ENCODE measurements at regions not wholly inside any gene's neighbourhood (a gene's known extent, or its start where the extent isn't known, plus 50 kb on each side); places are given as distances from the start of the nearest gene placed in this dataset.
"Not testable (repeated sequence)": the region's sequence is repeated elsewhere in the genome, so short reads cannot be mapped to it uniquely, and the experiment has no call there.

- H3K27ac Mint-ChIP-seq (ENCODE audit: unreplicated experiment); H3K9me3 Mint-ChIP-seq (ENCODE audit: unreplicated experiment); DNase-seq (ENCODE audit: low read depth); H2AFZ ChIP-seq (ENCODE audit: low read depth, low read length); H3K27me3 Mint-ChIP-seq (ENCODE audit: low read depth, unreplicated experiment); H4K20me1 ChIP-seq (ENCODE audit: insufficient read depth, low read length); H3K36me3 Mint-ChIP-seq (ENCODE audit: low read depth, unreplicated experiment); H3K9me3 ChIP-seq (ENCODE audit: insufficient read depth, low read depth, low read length); H3K4me2 ChIP-seq (ENCODE audit: low read length); H3K4me1 Mint-ChIP-seq (ENCODE audit: low read depth, unreplicated experiment); H3K4me1 ChIP-seq (ENCODE audit: insufficient read depth, low read length); H3K36me3 ChIP-seq (ENCODE audit: insufficient read depth, low read length); H3K4me3 ChIP-seq (ENCODE audit: insufficient read depth, low read depth, low read length); FAIRE-seq; H3K4me3 Mint-ChIP-seq (ENCODE audit: unreplicated experiment); H3K27me3 ChIP-seq (ENCODE audit: insufficient read depth, low read length); H3K79me2 ChIP-seq (ENCODE audit: insufficient read depth, low read length); H3K9ac ChIP-seq (ENCODE audit: low read length); H3K27ac ChIP-seq (ENCODE audit: low read depth, low read length): not testable (repeated sequence)
These were observed 68.7 kb downstream of the PRKAB2 start for GRCh38 chr1:147103416-147104155.

- no peak overlapping the region for H3K27ac Mint-ChIP-seq (ENCODE audit: unreplicated experiment)
- FAIRE-seq (no peak), DNase-seq (ENCODE audit: low read depth) (no peak)
- H3K79me2 ChIP-seq (ENCODE audit: insufficient read depth, low read length) = no peaks in the 10 kb centered on the region
- H3K4me1 ChIP-seq (ENCODE audit: insufficient read depth, low read length) = no peaks in the 10 kb centered on the region
- H3K4me3 Mint-ChIP-seq (ENCODE audit: unreplicated experiment) = no peak overlapping the region
- no peaks in the 10 kb centered on the region for H4K20me1 ChIP-seq (ENCODE audit: insufficient read depth, low read length)
- no peaks in the 10 kb centered on the region for H3K27me3 ChIP-seq (ENCODE audit: insufficient read depth, low read length)
- no peak overlapping the region for H3K9ac ChIP-seq (ENCODE audit: low read length)
- H3K9me3 ChIP-seq (ENCODE audit: insufficient read depth, low read depth, low read length) = no peaks in the 10 kb centered on the region
- H2AFZ ChIP-seq (ENCODE audit: low read depth, low read length) = no peak overlapping the region
- no peak overlapping the region for H3K4me3 ChIP-seq (ENCODE audit: insufficient read depth, low read depth, low read length)
- H3K36me3 ChIP-seq (ENCODE audit: insufficient read depth, low read length) = no peaks in the 10 kb centered on the region
- no peak overlapping the region for H3K27ac ChIP-seq (ENCODE audit: low read depth, low read length)
- H3K9me3 Mint-ChIP-seq (ENCODE audit: unreplicated experiment) = peaks cover 3% of the 10 kb centered on the region
- no peaks in the 10 kb centered on the region for H3K36me3 Mint-ChIP-seq (ENCODE audit: low read depth, unreplicated experiment)
- TF ChIP-seq EZH2 (IDR thresholded peaks at IDR 0.05; ENCODE audit: insufficient read depth, low read length) = no peak
- no peak for TF ChIP-seq CTCF (IDR thresholded peaks at IDR 0.05; ENCODE audit: insufficient read depth, low read depth, low read length)
- no peaks in the 10 kb centered on the region for H3K4me1 Mint-ChIP-seq (ENCODE audit: low read depth, unreplicated experiment)
- H3K4me2 ChIP-seq (ENCODE audit: low read length) = no peak overlapping the region
- H3K27me3 Mint-ChIP-seq (ENCODE audit: low read depth, unreplicated experiment) = no peaks in the 10 kb centered on the region
These were observed 73.1 kb downstream of the PRKAB2 start for GRCh38 chr1:147099192-147099591.

- H3K36me3 ChIP-seq (ENCODE audit: insufficient read depth, low read length); H3K27me3 ChIP-seq (ENCODE audit: insufficient read depth, low read length); H3K9ac ChIP-seq (ENCODE audit: low read length); DNase-seq (ENCODE audit: low read depth); H3K4me1 Mint-ChIP-seq (ENCODE audit: low read depth, unreplicated experiment); H2AFZ ChIP-seq (ENCODE audit: low read depth, low read length); H3K36me3 Mint-ChIP-seq (ENCODE audit: low read depth, unreplicated experiment); H3K79me2 ChIP-seq (ENCODE audit: insufficient read depth, low read length); H3K27ac Mint-ChIP-seq (ENCODE audit: unreplicated experiment); H3K9me3 Mint-ChIP-seq (ENCODE audit: unreplicated experiment); H3K27me3 Mint-ChIP-seq (ENCODE audit: low read depth, unreplicated experiment); H3K4me1 ChIP-seq (ENCODE audit: insufficient read depth, low read length); FAIRE-seq; H4K20me1 ChIP-seq (ENCODE audit: insufficient read depth, low read length); H3K4me2 ChIP-seq (ENCODE audit: low read length); H3K4me3 Mint-ChIP-seq (ENCODE audit: unreplicated experiment); H3K4me3 ChIP-seq (ENCODE audit: insufficient read depth, low read depth, low read length); H3K27ac ChIP-seq (ENCODE audit: low read depth, low read length); H3K9me3 ChIP-seq (ENCODE audit: insufficient read depth, low read depth, low read length): not testable (repeated sequence)
- TF ChIP-seq CTCF (IDR thresholded peaks at IDR 0.05; ENCODE audit: insufficient read depth, low read depth, low read length) = peak; percentile 12
These were observed 73.8 kb downstream of the PRKAB2 start for GRCh38 chr1:147098338-147098973.
